IMR-90 (cell line): ENCODE measurements at regions not wholly inside any gene's neighbourhood (a gene's known extent, or its start where the extent isn't known, plus 50 kb on each side); places are given as distances from the start of the nearest gene placed in this dataset.

ENCODE experiments used
- ATAC-seq: fragments of 200-7000 bp; cut with Tn5 transposase; 2 replicates; pipeline ENCODE4 v1.9.1; 2020; ENCODE audit warnings: low read depth, mild to moderate bottlenecking, moderate library complexity
- BruUV-seq: library from RNA; stranded (reverse); fragments of 400-500 nt; replicated peaks from 2 replicates; lab custom pipeline; 2021; lab: Mats Ljungman, UMichigan
- CTCF ChIA-PET: fragments of 300-600 bp; formaldehyde crosslinking; extraction: SDS; loops from one replicate; lab custom pipeline; 2021; ENCODE audit warnings: antibody characterized with exemption; lab: Yijun Ruan, JAX
- POLR2A ChIA-PET: fragments of 300-600 bp; sonication (Branson Sonifier 250); formaldehyde crosslinking; loops from one replicate; lab custom pipeline; 2022; ENCODE audit warnings: antibody characterized with exemption; ENCODE audit not compliant: unreplicated experiment; lab: Charles Lee
- DNase-seq: peaks from one replicate; pipeline ENCODE4 v3.0.0; 2013
- H2AFZ ChIP-seq: replicated peaks from 2 replicates; pipeline ENCODE3; 2013; ENCODE audit warnings: low read length, mild to moderate bottlenecking; ENCODE audit not compliant: poor library complexity
- H2AK5ac ChIP-seq: 2 replicates; pipeline ENCODE4 v1.6.1; 2013; ENCODE audit warnings: low read depth, low read length, inconsistent platforms
- H2AK9ac ChIP-seq: replicated peaks from 2 replicates; pipeline ENCODE3; 2013; ENCODE audit warnings: mild to moderate bottlenecking, low read depth, low read length, moderate library complexity; ENCODE audit not compliant: poor library complexity
- H2BK120ac ChIP-seq: 2 replicates; pipeline ENCODE4 v1.6.1; 2013; ENCODE audit warnings: low read depth, low read length, inconsistent platforms
- H2BK15ac ChIP-seq: 3 replicates; pipeline ENCODE4 v1.6.1; 2013; ENCODE audit warnings: low read depth, low read length, inconsistent platforms
- H2BK20ac ChIP-seq: 2 replicates; pipeline ENCODE4 v1.6.1; 2013; ENCODE audit warnings: low read depth, mild to moderate bottlenecking, inconsistent platforms, low read length, moderate library complexity
- H2BK5ac ChIP-seq: 2 replicates; pipeline ENCODE4 v1.6.1; 2013; ENCODE audit warnings: mild to moderate bottlenecking, low read depth, low read length, inconsistent platforms; ENCODE audit not compliant: poor library complexity, severe bottlenecking
- H3K14ac ChIP-seq: replicated peaks from 2 replicates; pipeline ENCODE4 v1.6.1; 2013; ENCODE audit warnings: low read depth, low read length, inconsistent platforms
- H3K18ac ChIP-seq: 2 replicates; pipeline ENCODE4 v1.6.1; 2013; ENCODE audit warnings: low read depth, low read length, control low read depth
- H3K23ac ChIP-seq: 2 replicates; pipeline ENCODE4 v1.6.1; 2013; ENCODE audit warnings: low read depth, low read length, inconsistent platforms
- H3K27ac ChIP-seq: 2 replicates; pipeline ENCODE4 v1.5.1; 2013; ENCODE audit warnings: mild to moderate bottlenecking, control low read depth, low read length; ENCODE audit not compliant: insufficient read depth
- H3K27me3 ChIP-seq: 2 replicates; pipeline ENCODE4 v1.6.1; 2013; ENCODE audit warnings: low read length; ENCODE audit not compliant: control insufficient read depth, insufficient read depth
- H3K36me3 ChIP-seq: 2 replicates; pipeline ENCODE4 v1.6.1; 2013; ENCODE audit warnings: low read length, mixed read lengths; ENCODE audit not compliant: control insufficient read depth, insufficient read depth
- H3K4ac ChIP-seq: 2 replicates; pipeline ENCODE4 v1.6.1; 2013; ENCODE audit warnings: low read depth, low read length, inconsistent platforms
- H3K4me1 ChIP-seq: 2 replicates; pipeline ENCODE4 v1.6.1; 2013; ENCODE audit warnings: low read length, mixed read lengths; ENCODE audit not compliant: control insufficient read depth, insufficient read depth
- H3K4me2 ChIP-seq: 2 replicates; pipeline ENCODE4 v1.6.1; 2013; ENCODE audit warnings: low read depth, mild to moderate bottlenecking, control low read depth, low read length, moderate library complexity
- H3K4me3 ChIP-seq: 2 replicates; pipeline ENCODE4 v1.5.1; 2013; ENCODE audit warnings: low read depth, mild to moderate bottlenecking, control low read depth, low read length, moderate library complexity; ENCODE audit not compliant: insufficient read depth
- H3K56ac ChIP-seq: 2 replicates; pipeline ENCODE4 v1.6.1; 2013; ENCODE audit warnings: low read length, inconsistent platforms; ENCODE audit not compliant: insufficient read depth; ENCODE audit errors: extremely low read depth
- H3K79me1 ChIP-seq, 2 experiments: 2 replicates each; pipeline ENCODE4 v1.6.1; 2013; ENCODE audit warnings: low read length in 2 of 2, inconsistent platforms in 1 of 2, low read depth in 1 of 2
- H3K9ac ChIP-seq: 2 replicates; pipeline ENCODE4 v1.6.1; 2013; ENCODE audit warnings: low read depth, low read length, control low read depth
- H3K9me1 ChIP-seq: 2 replicates; pipeline ENCODE4 v1.6.1; 2013; ENCODE audit warnings: low read length, inconsistent platforms; ENCODE audit not compliant: insufficient read depth
- H3K9me3 ChIP-seq: 2 replicates; pipeline ENCODE4 v1.6.1; 2013; ENCODE audit warnings: low read length; ENCODE audit not compliant: control insufficient read depth, insufficient read depth
- H4K20me1 ChIP-seq: 2 replicates; pipeline ENCODE4 v1.6.1; 2013; ENCODE audit warnings: low read length, inconsistent platforms; ENCODE audit not compliant: insufficient read depth
- H4K5ac ChIP-seq: 2 replicates; pipeline ENCODE4 v1.6.1; 2013; ENCODE audit warnings: mild to moderate bottlenecking, low read depth, low read length, control low read depth
- H4K8ac ChIP-seq, 2 experiments: 2 replicates each; pipeline ENCODE4 v1.6.1; 2013; ENCODE audit warnings: low read depth in 2 of 2, low read length in 2 of 2, control low read depth in 1 of 2, inconsistent platforms in 1 of 2
- H4K91ac ChIP-seq: 2 replicates; pipeline ENCODE4 v1.6.1; 2013; ENCODE audit warnings: low read depth, low read length, inconsistent platforms; ENCODE audit not compliant: insufficient read depth
- BHLHE40 ChIP-seq: fragments of 150-350 bp; IDR thresholded peaks from 2 replicates; pipeline ENCODE4 v1.6.1; 2016; ENCODE audit warnings: mild to moderate bottlenecking, low read depth, low read length
- CEBPB ChIP-seq: IDR thresholded peaks from 2 replicates; pipeline ENCODE4 v1.6.1; 2012; ENCODE audit warnings: low read depth, low read length, improper control_type of control experiment
- CHD1 ChIP-seq: IDR thresholded peaks from 2 replicates; pipeline ENCODE4 v1.6.1; 2012; ENCODE audit warnings: low read depth, low read length, improper control_type of control experiment
- MAFK ChIP-seq: IDR thresholded peaks from 2 replicates; pipeline ENCODE4 v1.6.1; 2012; ENCODE audit warnings: low read depth, low read length, improper control_type of control experiment
- MAZ ChIP-seq: IDR thresholded peaks from 2 replicates; pipeline ENCODE4 v1.6.1; 2012; ENCODE audit warnings: low read depth, mild to moderate bottlenecking, low read length, improper control_type of control experiment, moderate library complexity, borderline replicate concordance
- MXI1 ChIP-seq: IDR thresholded peaks from 2 replicates; pipeline ENCODE4 v1.6.1; 2012; ENCODE audit warnings: low read depth, mild to moderate bottlenecking, low read length, moderate library complexity, borderline replicate concordance
- NFE2L2 ChIP-seq: fragments of 150-350 bp; IDR thresholded peaks from 2 replicates; pipeline ENCODE4 v1.6.1; 2016; ENCODE audit warnings: low read depth, mild to moderate bottlenecking, low read length
- POLR2A ChIP-seq: IDR thresholded peaks from 2 replicates; pipeline ENCODE4 v1.6.1; 2012; ENCODE audit warnings: mild to moderate bottlenecking, low read depth, low read length
- RAD21 ChIP-seq: IDR thresholded peaks from 2 replicates; pipeline ENCODE4 v1.6.1; 2012; ENCODE audit warnings: low read length, improper control_type of control experiment
- RCOR1 ChIP-seq: IDR thresholded peaks from 2 replicates; pipeline ENCODE4 v1.6.1; 2012; ENCODE audit warnings: mild to moderate bottlenecking, low read length, improper control_type of control experiment; ENCODE audit not compliant: insufficient replicate concordance
- RFX5 ChIP-seq: IDR thresholded peaks from 2 replicates; pipeline ENCODE4 v1.8.0; 2012; ENCODE audit warnings: low read depth, mild to moderate bottlenecking, low read length, moderate library complexity
- SMC3 ChIP-seq: fragments of 150-350 bp; IDR thresholded peaks from 2 replicates; pipeline ENCODE4 v1.6.1; 2016; ENCODE audit warnings: low read depth, mild to moderate bottlenecking, antibody characterized with exemption, low read length, moderate library complexity
- WGBS, 2 experiments: methylation state at CpG; one replicate each; pipeline versions ENCODE4 v1.1.5 to v1.1.7; 2013; ENCODE audit warnings: missing lambda C conversion rate in 2 of 2; ENCODE audit not compliant: insufficient read length in 1 of 2; ENCODE audit errors: extremely low coverage in 2 of 2; 5-methylcytosine and 5-hydroxymethylcytosine counted together
- dilution Hi-C: fragments of 300-500 bp; cut with HindIII; formaldehyde crosslinking; loops from one replicate; pipeline ENCODE4 v1.14.3; 2018; ENCODE audit warnings: low sequenced_read_pairs; ENCODE audit not compliant: unreplicated experiment
- in situ Hi-C: fragments of 300-500 bp; cut with MboI; formaldehyde crosslinking; loops from 3 replicates; pipeline ENCODE4 v1.14.3; 2019; ENCODE audit warnings: low sequenced_read_pairs, inconsistent platforms, mixed read lengths
- intact Hi-C: fragments of 100-400 bp; cut with micrococcal nuclease; formaldehyde crosslinking; loops from 2 replicates; pipeline ENCODE4 v1.10.0; 2022
- TF ChIP-seq, protein P1 (sequence below): conservative IDR thresholded peaks from 2 replicates; pipeline ENCODE4 v1.5.1; 2012; ENCODE audit warnings: mild to moderate bottlenecking, low read depth, low read length, improper control_type of control experiment
- TF ChIP-seq, protein P2 (sequence below): fragments of 150-350 bp; IDR thresholded peaks from 2 replicates; pipeline ENCODE4 v1.6.1; 2017; ENCODE audit warnings: mild to moderate bottlenecking, antibody characterized with exemption, low read length, low read depth
- TF ChIP-seq, protein P3 (sequence below): fragments of 150-350 bp; IDR thresholded peaks from 2 replicates; pipeline ENCODE4 v1.6.1; 2016; ENCODE audit warnings: low read depth, mild to moderate bottlenecking, low read length, moderate library complexity, borderline replicate concordance

DNA sequence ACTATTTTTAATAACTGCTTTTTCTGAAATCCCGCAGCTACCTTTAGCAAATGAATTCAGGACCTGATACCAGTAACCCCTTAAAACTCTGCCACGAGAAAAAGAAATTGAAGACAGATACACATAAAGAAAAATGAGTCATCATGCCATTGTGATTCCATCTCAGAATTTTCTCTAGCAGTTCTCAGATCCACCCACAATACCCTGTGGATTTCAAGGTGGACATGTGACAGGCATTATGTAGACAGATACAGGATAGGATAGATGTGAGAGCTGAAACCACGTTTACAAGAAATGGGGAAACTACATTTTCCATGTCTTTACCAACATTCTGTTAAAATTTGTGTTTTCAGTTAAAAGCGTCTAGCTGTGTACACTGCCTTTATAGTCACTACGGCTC is 291.9 kb upstream of the NR2F2 start:
- H4K20me1 ChIP-seq = no peaks in the 10 kb centered on the region
- no peaks in the 10 kb centered on the region for H3K9me1 ChIP-seq
- H3K56ac ChIP-seq = no peak overlapping the region
- H3K9ac ChIP-seq = no peak overlapping the region
- no CpG with 5 or more reads among the region's 5 CpGs for WGBS, 2 experiments
- in situ Hi-C loops (no loop called here), dilution Hi-C loops (no loop called here), intact Hi-C loops (no loop called here)
- no peak overlapping the region for H2BK120ac ChIP-seq
- DNase-seq (peak; percentile 20), ATAC-seq (no peak)
- no peak overlapping the region for H3K14ac ChIP-seq
- no peak overlapping the region for H2AK5ac ChIP-seq
- H3K79me1 ChIP-seq = no peaks in the 10 kb centered on the region
- H3K4me1 ChIP-seq = no peaks in the 10 kb centered on the region
- no peak overlapping the region for H2BK5ac ChIP-seq
- H3K4me2 ChIP-seq = no peak overlapping the region
- ChIA-PET POLR2A (no interaction called here), CTCF (interaction anchor here (1.6 kb wide), 1 partner anchor 10 kb away, joined by 8 read pairs; no protein-coding TSS in a partner anchor)
- no peak overlapping the region for H2AFZ ChIP-seq
- no peaks in the 10 kb centered on the region for H3K9me3 ChIP-seq
- H2AK9ac ChIP-seq = no peak overlapping the region
- no peaks in the 10 kb centered on the region for H3K36me3 ChIP-seq
- no peak overlapping the region for H3K18ac ChIP-seq
- H3K23ac ChIP-seq = no peak overlapping the region
- no peak overlapping the region for H2BK20ac ChIP-seq
- no peak overlapping the region for H4K8ac ChIP-seq
- H3K4ac ChIP-seq = no peak overlapping the region
- TF ChIP-seq NFE2L2 (no peak), BHLHE40 (no peak), SMC3 (no peak), POLR2A (no peak), RCOR1 (no peak), MAFK (no peak), CHD1 (no peak), RAD21 (no peak), MXI1 (no peak), RFX5 (no peak), CEBPB (no peak), MAZ (no peak)
- TF ChIP-seq, protein P1, sequence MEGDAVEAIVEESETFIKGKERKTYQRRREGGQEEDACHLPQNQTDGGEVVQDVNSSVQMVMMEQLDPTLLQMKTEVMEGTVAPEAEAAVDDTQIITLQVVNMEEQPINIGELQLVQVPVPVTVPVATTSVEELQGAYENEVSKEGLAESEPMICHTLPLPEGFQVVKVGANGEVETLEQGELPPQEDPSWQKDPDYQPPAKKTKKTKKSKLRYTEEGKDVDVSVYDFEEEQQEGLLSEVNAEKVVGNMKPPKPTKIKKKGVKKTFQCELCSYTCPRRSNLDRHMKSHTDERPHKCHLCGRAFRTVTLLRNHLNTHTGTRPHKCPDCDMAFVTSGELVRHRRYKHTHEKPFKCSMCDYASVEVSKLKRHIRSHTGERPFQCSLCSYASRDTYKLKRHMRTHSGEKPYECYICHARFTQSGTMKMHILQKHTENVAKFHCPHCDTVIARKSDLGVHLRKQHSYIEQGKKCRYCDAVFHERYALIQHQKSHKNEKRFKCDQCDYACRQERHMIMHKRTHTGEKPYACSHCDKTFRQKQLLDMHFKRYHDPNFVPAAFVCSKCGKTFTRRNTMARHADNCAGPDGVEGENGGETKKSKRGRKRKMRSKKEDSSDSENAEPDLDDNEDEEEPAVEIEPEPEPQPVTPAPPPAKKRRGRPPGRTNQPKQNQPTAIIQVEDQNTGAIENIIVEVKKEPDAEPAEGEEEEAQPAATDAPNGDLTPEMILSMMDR = no peak
- TF ChIP-seq, protein P2, sequence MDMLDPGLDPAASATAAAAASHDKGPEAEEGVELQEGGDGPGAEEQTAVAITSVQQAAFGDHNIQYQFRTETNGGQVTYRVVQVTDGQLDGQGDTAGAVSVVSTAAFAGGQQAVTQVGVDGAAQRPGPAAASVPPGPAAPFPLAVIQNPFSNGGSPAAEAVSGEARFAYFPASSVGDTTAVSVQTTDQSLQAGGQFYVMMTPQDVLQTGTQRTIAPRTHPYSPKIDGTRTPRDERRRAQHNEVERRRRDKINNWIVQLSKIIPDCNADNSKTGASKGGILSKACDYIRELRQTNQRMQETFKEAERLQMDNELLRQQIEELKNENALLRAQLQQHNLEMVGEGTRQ = no peak
- TF ChIP-seq, protein P3, sequence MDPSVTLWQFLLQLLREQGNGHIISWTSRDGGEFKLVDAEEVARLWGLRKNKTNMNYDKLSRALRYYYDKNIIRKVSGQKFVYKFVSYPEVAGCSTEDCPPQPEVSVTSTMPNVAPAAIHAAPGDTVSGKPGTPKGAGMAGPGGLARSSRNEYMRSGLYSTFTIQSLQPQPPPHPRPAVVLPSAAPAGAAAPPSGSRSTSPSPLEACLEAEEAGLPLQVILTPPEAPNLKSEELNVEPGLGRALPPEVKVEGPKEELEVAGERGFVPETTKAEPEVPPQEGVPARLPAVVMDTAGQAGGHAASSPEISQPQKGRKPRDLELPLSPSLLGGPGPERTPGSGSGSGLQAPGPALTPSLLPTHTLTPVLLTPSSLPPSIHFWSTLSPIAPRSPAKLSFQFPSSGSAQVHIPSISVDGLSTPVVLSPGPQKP = no peak
- no peak overlapping the region for H2BK15ac ChIP-seq
- H4K5ac ChIP-seq = no peak overlapping the region
- H3K27ac ChIP-seq = no peak overlapping the region
- no peak overlapping the region for H4K91ac ChIP-seq
- BruUV-seq = no TSS peak
- no peak overlapping the region for H3K4me3 ChIP-seq
- H3K27me3 ChIP-seq = peaks cover 6% of the 10 kb centered on the region; the same call in 1 of the 2 replicates
